Liver (tissue), 7 donors: ENCODE measurements at regions not wholly inside any gene's neighbourhood (a gene's known extent, or its start where the extent isn't known, plus 50 kb on each side); places are given as distances from the start of the nearest gene placed in this dataset.

Source experiments
- DNase-seq: peaks from one replicate; pipeline ENCODE4 v3.0.0-alpha.2; 2017; ENCODE audit warnings: low spot score
- H3K27ac ChIP-seq, 2 donors: one replicate each; pipeline ENCODE4 v1.7.0; 2013; ENCODE audit warnings: inconsistent platforms in 2 of 2, low read length in 2 of 2, control low read depth in 1 of 2, low read depth in 1 of 2, mild to moderate bottlenecking in 1 of 2
- H3K27me3 ChIP-seq, 4 donors: one replicate each; pipeline versions ENCODE4 v1.6.1 to v1.7.0; 2013; ENCODE audit warnings: low read length in 3 of 4, inconsistent platforms in 1 of 4, mild to moderate bottlenecking in 1 of 4, moderate library complexity in 1 of 4; ENCODE audit not compliant: control insufficient read depth in 4 of 4, insufficient read depth in 4 of 4
- H3K36me3 ChIP-seq, 4 donors: one replicate each; pipeline versions ENCODE4 v1.6.1 to v1.7.0; 2013; ENCODE audit warnings: low read length in 3 of 4, mild to moderate bottlenecking in 3 of 4, low read depth in 1 of 4, moderate library complexity in 1 of 4; ENCODE audit not compliant: control insufficient read depth in 4 of 4, insufficient read depth in 3 of 4
- H3K4me1 ChIP-seq, 4 donors: one replicate each; pipeline versions ENCODE4 v1.6.1 to v1.7.0; 2013; ENCODE audit warnings: low read length in 3 of 4, mild to moderate bottlenecking in 3 of 4, moderate library complexity in 1 of 4; ENCODE audit not compliant: control insufficient read depth in 4 of 4, insufficient read depth in 4 of 4
- H3K4me3 ChIP-seq, 3 donors: one replicate each; pipeline versions ENCODE4 v1.6.1 to v1.7.0; 2013; ENCODE audit warnings: low read length in 3 of 3, control low read depth in 1 of 3, low read depth in 1 of 3, mild to moderate bottlenecking in 1 of 3
- H3K9ac ChIP-seq, 2 donors: one replicate each; pipeline ENCODE4 v1.7.0; 2013; ENCODE audit warnings: low read length in 2 of 2, mild to moderate bottlenecking in 2 of 2, moderate library complexity in 2 of 2, control low read depth in 1 of 2, low read depth in 1 of 2
- H3K9me3 ChIP-seq, 4 donors: one replicate each; pipeline versions ENCODE4 v1.6.1 to v1.7.0; 2013; ENCODE audit warnings: low read length in 3 of 4; ENCODE audit not compliant: control insufficient read depth in 4 of 4
- ATF3 ChIP-seq: IDR thresholded peaks from 2 replicates; pipeline ENCODE4 v1.6.1; 2016; ENCODE audit warnings: antibody characterized with exemption
- EGR1 ChIP-seq, 2 donors: IDR thresholded peaks; 2 replicates each; pipeline ENCODE4 v1.6.1; 2016 to 2018; ENCODE audit warnings: antibody characterized with exemption in 2 of 2, low read depth in 2 of 2
- FOXA2 ChIP-seq: IDR thresholded peaks from 2 replicates; pipeline ENCODE4 v1.6.1; 2016; ENCODE audit warnings: antibody characterized with exemption
- GABPA ChIP-seq, 2 donors: IDR thresholded peaks in 1 of 2; conservative IDR thresholded peaks in 1 of 2; 2 replicates each; pipeline ENCODE4 v1.6.1; 2016; ENCODE audit warnings: antibody characterized with exemption in 2 of 2, mild to moderate bottlenecking in 1 of 2, moderate library complexity in 1 of 2
- HNF4A ChIP-seq, 2 donors: conservative IDR thresholded peaks; 2 replicates each; pipeline ENCODE4 v1.6.1; 2016; ENCODE audit warnings: antibody characterized with exemption in 2 of 2, mild to moderate bottlenecking in 2 of 2
- HNF4G ChIP-seq: IDR thresholded peaks from 2 replicates; pipeline ENCODE4 v1.6.1; 2016; ENCODE audit warnings: antibody characterized with exemption
- JUND ChIP-seq, 2 donors: IDR thresholded peaks; 2 replicates each; pipeline ENCODE4 v1.6.1; 2016; ENCODE audit warnings: antibody characterized with exemption in 2 of 2
- MAX ChIP-seq: IDR thresholded peaks from 2 replicates; pipeline ENCODE4 v1.6.1; 2016; ENCODE audit warnings: antibody characterized with exemption
- NR2F2 ChIP-seq: IDR thresholded peaks from 2 replicates; pipeline ENCODE4 v1.6.1; 2016; ENCODE audit warnings: antibody characterized with exemption
- RAD21 ChIP-seq, 2 donors: IDR thresholded peaks; 2 replicates each; pipeline ENCODE4 v1.6.1; 2016; ENCODE audit warnings: antibody characterized with exemption in 2 of 2, mild to moderate bottlenecking in 2 of 2
- RXRA ChIP-seq, 2 donors: IDR thresholded peaks; 2 replicates each; pipeline ENCODE4 v1.6.1; 2017 to 2018; ENCODE audit warnings: antibody characterized with exemption in 2 of 2, mild to moderate bottlenecking in 1 of 2
- SP1 ChIP-seq: IDR thresholded peaks from 2 replicates; pipeline ENCODE4 v1.6.1; 2018; ENCODE audit warnings: antibody characterized with exemption, mild to moderate bottlenecking
- TAF1 ChIP-seq: conservative IDR thresholded peaks from 2 replicates; pipeline ENCODE4 v1.6.1; 2016; ENCODE audit warnings: antibody characterized with exemption, mild to moderate bottlenecking
- ZBTB33 ChIP-seq: IDR thresholded peaks from 2 replicates; pipeline ENCODE4 v1.6.1; 2016; ENCODE audit warnings: antibody characterized with exemption
- WGBS: extraction: QIAGEN DNeasy Blood & Tissue Kit; methylation state at CpG from one replicate; pipeline ENCODE4 v1.1.7; 2013; 5-methylcytosine and 5-hydroxymethylcytosine counted together
- donor health status: healthy.
- donor health status: healthy.
- donor health status: healthy.
- donor health status: healthy.

- Histone ChIP-seq H3K9ac (no peak overlapping the region), H3K4me1 (peaks cover 6 to 43% (median 35%) of the 10 kb centered on the region in 4 donors), H3K27ac (no peak overlapping the region), H3K36me3 (no peaks in the 10 kb centered on the region), H3K27me3 (no peaks in the 10 kb centered on the region), H3K4me3 (no peak overlapping the region), H3K9me3 (no peaks in the 10 kb centered on the region)
- no peak for DNase-seq
- WGBS: 71% methylated on average over 13 of the region's 13 CpGs
- TF ChIP-seq RAD21 (IDR thresholded peaks at IDR 0.05) (no peak), NR2F2 (no peak), SP1 (peak; percentile 10), ATF3 (no peak), HNF4A (conservative IDR thresholded peaks at IDR 0.05) (peak; percentile 28 to 35)
Observed at GRCh38 chr9:89801742-89802670, 197.2 kb downstream of the GADD45G start.

GRCh38 chr9:89802781-89803355 is 198.1 kb downstream of the GADD45G start:
- H3K4me3 ChIP-seq: no peak overlapping the region
- H3K36me3 ChIP-seq: no peaks in the 10 kb centered on the region
- whole genome bisulfite sequencing: 62% methylated on average over 8 of the region's 8 CpGs
- H3K27me3 ChIP-seq: no peaks in the 10 kb centered on the region
- H3K9ac ChIP-seq: no peak overlapping the region
- peaks cover 6 to 41% (median 34%) of the 10 kb centered on the region in 4 donors for H3K4me1 ChIP-seq
- H3K27ac ChIP-seq: no peak overlapping the region
- no peak for DNase-seq
- H3K9me3 ChIP-seq: no peaks in the 10 kb centered on the region
- TF ChIP-seq HNF4G: peak; percentile 38
- TF ChIP-seq RAD21 (IDR thresholded peaks at IDR 0.05): peak in 1 of 2 donors; percentile 56
- no peak for TF ChIP-seq TAF1
- TF ChIP-seq ATF3: peak; percentile 84
- peak; percentile 66 for TF ChIP-seq SP1
- no peak for TF ChIP-seq GABPA (IDR thresholded peaks at IDR 0.05 in 1 of 2, conservative IDR thresholded peaks at IDR 0.05 in 1 of 2)
- TF ChIP-seq JUND (IDR thresholded peaks at IDR 0.05): no peak
- peak; percentile 43 to 73 for TF ChIP-seq RXRA (IDR thresholded peaks at IDR 0.05)
- peak; percentile 13 to 74 for TF ChIP-seq HNF4A (conservative IDR thresholded peaks at IDR 0.05)

GRCh38 chr9:89803403-89803802 is 198.6 kb downstream of the GADD45G start:
- H3K27me3 ChIP-seq: no peaks in the 10 kb centered on the region
- 91% methylated on average over 7 of the region's 7 CpGs for WGBS
- H3K4me1 ChIP-seq: peaks cover 6 to 36% (median 29%) of the 10 kb centered on the region in 4 donors
- H3K9ac ChIP-seq: no peak overlapping the region
- H3K27ac ChIP-seq: no peak overlapping the region
- no peak for DNase-seq
- no peaks in the 10 kb centered on the region for H3K9me3 ChIP-seq
- TF ChIP-seq NR2F2: no peak
- TF ChIP-seq SP1: no peak
- no peak for TF ChIP-seq ZBTB33
- no peak for TF ChIP-seq TAF1
- no peak for TF ChIP-seq EGR1 (IDR thresholded peaks at IDR 0.05; ENCODE audit: low read depth in 2 of 2)
- no peak for TF ChIP-seq JUND (IDR thresholded peaks at IDR 0.05)
- no peak for TF ChIP-seq ATF3
- TF ChIP-seq MAX: no peak
- TF ChIP-seq HNF4G: no peak
- TF ChIP-seq FOXA2: no peak
- no peak for TF ChIP-seq RXRA (IDR thresholded peaks at IDR 0.05)
- no peak overlapping the region for H3K4me3 ChIP-seq
- no peaks in the 10 kb centered on the region for H3K36me3 ChIP-seq
